ENCODE measurements at regions not wholly inside any gene's neighbourhood (a gene's known extent, or its start where the extent isn't known, plus 50 kb on each side); places are given as distances from the start of the nearest gene placed in this dataset.

- Histone ChIP-seq H3K9me3 (ENCODE audit: insufficient read depth, low read depth, low read length) (no peaks in the 10 kb centered on the region), H3K27me3 (ENCODE audit: insufficient read depth, low read length) (no peaks in the 10 kb centered on the region), H3K4me1 (ENCODE audit: insufficient read depth, low read length) (peaks cover 8% of the 10 kb centered on the region; the same call in 1 of the 2 replicates), H3K27ac (ENCODE audit: low read depth, low read length) (no peak overlapping the region), H3K4me3 (ENCODE audit: low read length) (no peak overlapping the region), H3K36me3 (ENCODE audit: insufficient read depth, low read length) (no peaks in the 10 kb centered on the region), H3K9ac (ENCODE audit: low read depth, low read length) (no peak overlapping the region)
- WGBS: 89% methylated on average over 7 of the region's 10 CpGs
Observed at GRCh38 chr3:150357923-150358607, 50.0 kb upstream of the TSC22D2 start.

- H3K36me3 ChIP-seq (ENCODE audit: insufficient read depth, low read length): no peaks in the 10 kb centered on the region
- H3K27me3 ChIP-seq (ENCODE audit: insufficient read depth, low read length): no peaks in the 10 kb centered on the region
- no peak overlapping the region for H3K4me3 ChIP-seq (ENCODE audit: low read length)
- no peaks in the 10 kb centered on the region for H3K9me3 ChIP-seq (ENCODE audit: insufficient read depth, low read depth, low read length)
- H3K9ac ChIP-seq (ENCODE audit: low read depth, low read length): no peak overlapping the region
- no peak overlapping the region for H3K27ac ChIP-seq (ENCODE audit: low read depth, low read length)
- peaks cover 8% of the 10 kb centered on the region; the same call in 1 of the 2 replicates for H3K4me1 ChIP-seq (ENCODE audit: insufficient read depth, low read length)
- 92% methylated on average over 1 of the region's 1 CpG for WGBS
Observed at GRCh38 chr3:150357140-150357539, 51.0 kb upstream of the TSC22D2 start.

DNA sequence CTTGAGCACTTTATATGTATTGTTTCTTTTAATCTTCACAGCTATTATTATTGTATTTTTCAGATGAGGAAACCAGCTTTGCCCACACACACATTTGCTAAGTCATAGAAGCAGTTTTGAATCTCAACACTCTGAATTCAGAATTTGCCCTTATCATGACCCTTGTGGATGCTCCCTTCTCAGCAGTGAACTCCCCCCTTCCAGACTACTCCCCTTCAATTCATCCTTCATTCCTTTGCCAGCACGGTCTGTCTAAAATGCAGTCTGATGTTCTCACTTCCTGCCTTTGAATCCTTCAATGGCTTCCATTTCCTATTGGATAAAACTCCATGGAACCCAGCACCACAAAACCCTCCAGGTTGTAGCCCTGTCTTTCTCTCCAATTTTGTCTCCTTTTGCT is 52.5 kb upstream of the TSC22D2 start:
- H3K36me3 ChIP-seq (ENCODE audit: insufficient read depth, low read length): no peaks in the 10 kb centered on the region
- no peaks in the 10 kb centered on the region for H3K9me3 ChIP-seq (ENCODE audit: insufficient read depth, low read depth, low read length)
- H3K4me1 ChIP-seq (ENCODE audit: insufficient read depth, low read length): peaks cover 8% of the 10 kb centered on the region; the same call in 1 of the 2 replicates
- no peaks in the 10 kb centered on the region for H3K27me3 ChIP-seq (ENCODE audit: insufficient read depth, low read length)
- no peak overlapping the region for H3K4me3 ChIP-seq (ENCODE audit: low read length)
- H3K27ac ChIP-seq (ENCODE audit: low read depth, low read length): no peak overlapping the region
- H3K9ac ChIP-seq (ENCODE audit: low read depth, low read length): no peak overlapping the region
- WGBS: 79% methylated on average over 1 of the region's 1 CpG

- Histone ChIP-seq H3K9me3 (ENCODE audit: insufficient read depth, low read depth, low read length) (no peaks in the 10 kb centered on the region), H3K4me1 (ENCODE audit: insufficient read depth, low read length) (peaks cover 15% of the 10 kb centered on the region), H3K27ac (ENCODE audit: low read depth, low read length) (no peak overlapping the region), H3K4me3 (ENCODE audit: low read length) (no peak overlapping the region), H3K36me3 (ENCODE audit: insufficient read depth, low read length) (no peaks in the 10 kb centered on the region), H3K27me3 (ENCODE audit: insufficient read depth, low read length) (no peaks in the 10 kb centered on the region), H3K9ac (ENCODE audit: low read depth, low read length) (no peak overlapping the region)
- WGBS: 82% methylated on average over 4 of the region's 4 CpGs
Observed at GRCh38 chr3:150352931-150353330, 55.2 kb upstream of the TSC22D2 start.

DNA sequence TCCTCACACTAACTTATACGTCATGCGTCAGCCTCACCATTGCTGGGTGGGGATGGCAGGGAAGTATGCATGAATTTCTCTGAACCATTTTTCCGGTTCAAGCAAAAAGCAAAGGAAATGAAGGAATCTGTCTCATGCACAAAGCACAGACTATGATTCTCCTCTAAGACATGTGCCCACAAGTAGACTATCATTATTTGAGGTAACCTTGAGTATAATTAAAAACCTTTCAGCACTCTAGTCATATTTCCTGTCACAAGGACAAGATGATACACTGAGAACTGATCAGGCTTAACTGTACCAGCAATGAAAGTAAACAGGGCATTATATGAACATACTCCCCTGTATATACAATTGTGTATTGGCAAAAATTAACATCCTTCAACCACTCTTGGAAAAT is 56.7 kb upstream of the TSC22D2 start:
- Histone ChIP-seq H3K27me3 (ENCODE audit: insufficient read depth, low read length) (no peaks in the 10 kb centered on the region), H3K9ac (ENCODE audit: low read depth, low read length) (no peak overlapping the region), H3K36me3 (ENCODE audit: insufficient read depth, low read length) (no peaks in the 10 kb centered on the region), H3K27ac (ENCODE audit: low read depth, low read length) (no peak overlapping the region), H3K4me1 (ENCODE audit: insufficient read depth, low read length) (peaks cover 25% of the 10 kb centered on the region), H3K4me3 (ENCODE audit: low read length) (no peak overlapping the region), H3K9me3 (ENCODE audit: insufficient read depth, low read depth, low read length) (no peaks in the 10 kb centered on the region)
- WGBS: 93% methylated on average over 1 of the region's 3 CpGs

GRCh38 chr3:150349314-150350097 is 58.6 kb upstream of the TSC22D2 start:
- Histone ChIP-seq H3K9ac (ENCODE audit: low read depth, low read length) (no peak overlapping the region), H3K4me3 (ENCODE audit: low read length) (no peak overlapping the region), H3K27ac (ENCODE audit: low read depth, low read length) (no peak overlapping the region), H3K4me1 (ENCODE audit: insufficient read depth, low read length) (peaks cover 32% of the 10 kb centered on the region), H3K36me3 (ENCODE audit: insufficient read depth, low read length) (no peaks in the 10 kb centered on the region), H3K9me3 (ENCODE audit: insufficient read depth, low read depth, low read length) (no peaks in the 10 kb centered on the region), H3K27me3 (ENCODE audit: insufficient read depth, low read length) (no peaks in the 10 kb centered on the region)
- 77% methylated on average over 6 of the region's 7 CpGs for WGBS

- no peak overlapping the region for H3K4me3 ChIP-seq (ENCODE audit: low read length)
- no peak overlapping the region for H3K27ac ChIP-seq (ENCODE audit: low read depth, low read length)
- peaks cover 42% of the 10 kb centered on the region for H3K4me1 ChIP-seq (ENCODE audit: insufficient read depth, low read length)
- no peak overlapping the region for H3K9ac ChIP-seq (ENCODE audit: low read depth, low read length)
- no peaks in the 10 kb centered on the region for H3K27me3 ChIP-seq (ENCODE audit: insufficient read depth, low read length)
- WGBS: 62% methylated on average over 6 of the region's 6 CpGs
- H3K36me3 ChIP-seq (ENCODE audit: insufficient read depth, low read length): no peaks in the 10 kb centered on the region
- no peaks in the 10 kb centered on the region for H3K9me3 ChIP-seq (ENCODE audit: insufficient read depth, low read depth, low read length)
Observed at GRCh38 chr3:150348500-150348899, 59.6 kb upstream of the TSC22D2 start.

DNA sequence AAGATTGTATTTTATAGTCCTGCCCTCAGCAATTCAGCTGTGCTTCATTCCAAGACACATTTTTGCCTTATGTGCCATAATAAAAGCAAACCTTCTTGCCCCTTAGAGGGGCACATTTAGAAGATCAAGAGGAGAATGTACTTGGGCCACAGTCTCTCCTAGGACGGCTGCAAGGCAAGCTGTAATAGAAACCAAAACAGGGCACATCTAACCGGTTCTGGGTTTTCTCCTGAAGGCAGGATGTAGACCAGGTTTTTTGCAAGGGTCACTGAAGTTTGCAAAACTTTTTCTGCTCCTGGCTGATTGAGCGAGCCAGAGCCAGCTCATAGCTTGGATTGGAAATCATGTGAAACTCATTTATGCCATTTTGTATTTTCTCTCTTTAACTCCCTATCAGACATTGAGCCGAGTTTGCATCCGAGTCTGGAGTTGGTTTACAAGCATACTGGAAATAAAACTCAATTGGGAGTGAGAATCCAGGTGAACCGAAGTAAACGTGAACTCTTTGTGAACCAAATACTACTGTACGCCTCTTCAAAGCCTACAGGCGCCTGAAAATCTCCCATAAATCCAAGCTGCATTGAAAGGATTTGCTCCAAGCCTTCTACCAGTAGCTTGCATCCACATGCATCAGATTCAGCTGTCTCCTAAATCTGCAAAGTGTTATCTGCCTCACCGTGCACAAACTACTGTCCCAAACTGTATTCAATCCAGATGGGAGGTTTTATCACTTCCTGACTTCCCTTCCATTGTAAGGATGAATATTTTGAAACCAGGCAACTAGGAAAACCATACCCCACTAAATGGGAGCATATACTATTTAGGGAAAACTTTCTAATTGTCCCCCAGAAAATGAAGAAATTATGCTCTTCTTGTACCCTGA is 60.9 kb upstream of the TSC22D2 start:
- no peaks in the 10 kb centered on the region for H3K9me3 ChIP-seq (ENCODE audit: insufficient read depth, low read depth, low read length)
- no peak overlapping the region for H3K27ac ChIP-seq (ENCODE audit: low read depth, low read length)
- 86% methylated on average over 10 of the region's 10 CpGs for WGBS
- no peak overlapping the region for H3K9ac ChIP-seq (ENCODE audit: low read depth, low read length)
- H3K4me3 ChIP-seq (ENCODE audit: low read length): no peak overlapping the region
- peaks cover 43% of the 10 kb centered on the region for H3K4me1 ChIP-seq (ENCODE audit: insufficient read depth, low read length)
- H3K27me3 ChIP-seq (ENCODE audit: insufficient read depth, low read length): no peaks in the 10 kb centered on the region
- H3K36me3 ChIP-seq (ENCODE audit: insufficient read depth, low read length): no peaks in the 10 kb centered on the region

DNA sequence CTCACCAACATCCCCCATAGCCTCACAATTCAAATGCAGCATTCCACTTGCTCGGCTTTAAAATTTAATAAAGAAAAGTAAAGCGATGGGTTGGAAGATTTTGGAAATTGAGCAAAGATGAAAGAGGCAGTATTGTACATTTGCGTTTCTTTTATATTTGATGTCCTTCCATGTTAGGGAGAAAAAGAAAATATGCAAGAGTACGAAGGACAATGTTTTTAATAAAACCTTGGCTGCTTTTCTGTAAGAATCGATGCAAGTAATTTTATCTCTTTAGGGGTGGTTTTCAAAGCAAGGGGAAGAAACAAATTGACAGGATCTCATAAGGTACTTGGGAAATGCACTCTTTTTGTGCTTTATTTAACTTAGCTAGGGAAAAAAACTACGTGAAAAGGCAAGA is 61.8 kb upstream of the TSC22D2 start:
- no peak overlapping the region for H3K27ac ChIP-seq (ENCODE audit: low read depth, low read length)
- no peaks in the 10 kb centered on the region for H3K27me3 ChIP-seq (ENCODE audit: insufficient read depth, low read length)
- no peaks in the 10 kb centered on the region for H3K9me3 ChIP-seq (ENCODE audit: insufficient read depth, low read depth, low read length)
- H3K4me1 ChIP-seq (ENCODE audit: insufficient read depth, low read length): peaks cover 43% of the 10 kb centered on the region
- H3K36me3 ChIP-seq (ENCODE audit: insufficient read depth, low read length): no peaks in the 10 kb centered on the region
- no peak overlapping the region for H3K9ac ChIP-seq (ENCODE audit: low read depth, low read length)
- H3K4me3 ChIP-seq (ENCODE audit: low read length): no peak overlapping the region
- WGBS: 93% methylated on average over 6 of the region's 6 CpGs

DNA sequence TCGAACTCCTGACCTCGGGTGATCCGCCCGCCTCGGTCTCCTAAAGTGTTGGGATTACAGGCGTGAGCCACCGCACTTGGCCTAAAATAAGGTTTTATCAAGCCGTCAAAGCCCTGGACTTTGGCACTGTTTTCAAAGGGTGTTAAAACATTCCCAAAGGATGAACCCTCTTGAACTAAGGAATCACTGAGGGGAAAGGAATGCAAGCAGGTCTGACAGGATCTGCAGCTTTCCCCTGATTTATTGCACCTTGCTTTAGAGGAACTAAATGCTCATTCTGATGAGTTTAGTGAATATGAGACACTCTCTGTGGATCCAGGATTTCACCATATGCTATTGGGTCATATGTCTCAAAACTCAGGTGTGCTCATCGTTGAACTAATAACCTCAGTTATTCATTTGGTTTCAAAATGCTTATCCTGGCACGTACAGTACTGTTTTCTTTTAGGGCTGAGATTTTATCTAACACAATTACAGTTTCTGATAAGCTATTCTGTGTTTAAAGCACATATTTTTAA is 63.0 kb upstream of the TSC22D2 start:
- Histone ChIP-seq H3K4me3 (ENCODE audit: low read length) (no peak overlapping the region), H3K9ac (ENCODE audit: low read depth, low read length) (no peak overlapping the region), H3K36me3 (ENCODE audit: insufficient read depth, low read length) (no peaks in the 10 kb centered on the region), H3K4me1 (ENCODE audit: insufficient read depth, low read length) (peaks cover 42% of the 10 kb centered on the region), H3K27ac (ENCODE audit: low read depth, low read length) (no peak overlapping the region), H3K9me3 (ENCODE audit: insufficient read depth, low read depth, low read length) (no peaks in the 10 kb centered on the region), H3K27me3 (ENCODE audit: insufficient read depth, low read length) (no peaks in the 10 kb centered on the region)
- WGBS: 93% methylated on average over 10 of the region's 10 CpGs

Data from HUES64 (cell line).